WERI-Rb-1 (cell line): ENCODE measurements at regions not wholly inside any gene's neighbourhood (a gene's known extent, or its start where the extent isn't known, plus 50 kb on each side); places are given as distances from the start of the nearest gene placed in this dataset.
"Not testable (repeated sequence)": the region's sequence is repeated elsewhere in the genome, so short reads cannot be mapped to it uniquely, and the experiment has no call there.

Experiments used
- DNase-seq: peaks from one replicate; pipeline ENCODE4 v3.0.0-alpha.2; 2020
- H3K27ac ChIP-seq: fragments of 250-450 bp; sonication (Bioruptor Pico); 2 replicates; pipeline ENCODE4 v1.5.1; 2020; ENCODE audit warnings: mild to moderate bottlenecking, moderate library complexity
- H3K27me3 ChIP-seq: fragments of 250-450 bp; sonication (Bioruptor Pico); 2 replicates; pipeline ENCODE4 v1.5.1; 2021; ENCODE audit warnings: mild to moderate bottlenecking, low read depth, moderate library complexity; ENCODE audit not compliant: insufficient read depth, severe bottlenecking
- H3K36me3 ChIP-seq: fragments of 250-450 bp; sonication (Bioruptor Pico); 2 replicates; pipeline ENCODE4 v1.5.1; 2020; ENCODE audit warnings: mild to moderate bottlenecking, moderate library complexity
- H3K4me3 ChIP-seq: 2 replicates; pipeline ENCODE4 v1.5.1; 2011; ENCODE audit warnings: low read depth, mild to moderate bottlenecking, control low read depth, low read length
- H3K9me3 ChIP-seq: fragments of 250-450 bp; sonication (Bioruptor Pico); 2 replicates; pipeline ENCODE4 v1.5.1; 2021; ENCODE audit warnings: mild to moderate bottlenecking, moderate library complexity; ENCODE audit not compliant: severe bottlenecking
- TF ChIP-seq, protein P1 (sequence below): IDR thresholded peaks from 2 replicates; pipeline ENCODE4 v1.5.1; 2011; ENCODE audit warnings: low read depth, mild to moderate bottlenecking, control low read depth, inconsistent platforms, low read length

DNA sequence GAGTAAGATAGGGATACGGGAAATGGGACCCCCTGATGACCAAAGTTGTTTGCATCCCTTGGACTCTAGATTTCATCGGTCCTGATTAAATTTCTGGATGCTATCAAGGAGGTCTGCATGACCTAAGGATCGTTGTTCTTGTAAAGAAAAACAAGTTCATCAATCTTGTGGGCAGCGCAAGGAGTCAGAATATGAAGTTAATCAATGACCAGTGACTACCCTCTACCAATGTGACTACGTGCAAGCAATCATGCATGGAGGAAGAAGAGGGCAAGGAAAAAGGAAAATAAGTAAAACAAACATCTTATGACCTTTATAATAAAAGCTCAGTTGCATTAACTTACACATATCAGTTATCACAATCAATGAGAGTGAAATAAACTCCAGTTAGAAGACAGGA is 139.7 kb downstream of the RTP4 start:
- no peaks in the 10 kb centered on the region for H3K36me3 ChIP-seq
- no peak overlapping the region for H3K4me3 ChIP-seq
- no peak overlapping the region for H3K27ac ChIP-seq
- peaks cover 9% of the 10 kb centered on the region for H3K27me3 ChIP-seq
- TF ChIP-seq, protein P1, sequence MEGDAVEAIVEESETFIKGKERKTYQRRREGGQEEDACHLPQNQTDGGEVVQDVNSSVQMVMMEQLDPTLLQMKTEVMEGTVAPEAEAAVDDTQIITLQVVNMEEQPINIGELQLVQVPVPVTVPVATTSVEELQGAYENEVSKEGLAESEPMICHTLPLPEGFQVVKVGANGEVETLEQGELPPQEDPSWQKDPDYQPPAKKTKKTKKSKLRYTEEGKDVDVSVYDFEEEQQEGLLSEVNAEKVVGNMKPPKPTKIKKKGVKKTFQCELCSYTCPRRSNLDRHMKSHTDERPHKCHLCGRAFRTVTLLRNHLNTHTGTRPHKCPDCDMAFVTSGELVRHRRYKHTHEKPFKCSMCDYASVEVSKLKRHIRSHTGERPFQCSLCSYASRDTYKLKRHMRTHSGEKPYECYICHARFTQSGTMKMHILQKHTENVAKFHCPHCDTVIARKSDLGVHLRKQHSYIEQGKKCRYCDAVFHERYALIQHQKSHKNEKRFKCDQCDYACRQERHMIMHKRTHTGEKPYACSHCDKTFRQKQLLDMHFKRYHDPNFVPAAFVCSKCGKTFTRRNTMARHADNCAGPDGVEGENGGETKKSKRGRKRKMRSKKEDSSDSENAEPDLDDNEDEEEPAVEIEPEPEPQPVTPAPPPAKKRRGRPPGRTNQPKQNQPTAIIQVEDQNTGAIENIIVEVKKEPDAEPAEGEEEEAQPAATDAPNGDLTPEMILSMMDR, result no peak
- DNase-seq, result no peak
- peaks cover under 1% of the 10 kb centered on the region for H3K9me3 ChIP-seq

DNA sequence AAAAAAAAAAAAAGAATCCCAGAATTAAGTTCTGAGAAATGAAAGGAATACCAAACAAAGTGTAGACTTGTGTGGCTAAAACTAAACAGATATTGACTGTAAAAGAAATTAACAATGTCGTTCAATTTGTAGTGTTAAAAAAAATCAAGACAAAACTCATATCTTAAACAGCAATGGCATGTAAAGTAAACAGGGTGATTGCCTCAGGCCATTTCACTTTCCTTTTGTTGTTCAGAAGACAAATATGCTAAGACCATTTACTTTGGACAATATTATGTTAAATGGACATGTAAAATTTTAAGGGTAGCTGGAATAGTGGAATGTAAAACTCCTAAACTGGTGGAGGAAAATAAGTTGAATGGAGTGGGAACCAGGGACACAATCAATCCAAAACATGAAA is 139.1 kb downstream of the RTP4 start:
- Histone ChIP-seq H3K9me3 (no peaks in the 10 kb centered on the region), H3K4me3 (no peak overlapping the region), H3K27me3 (peaks cover 9% of the 10 kb centered on the region), H3K27ac (no peak overlapping the region), H3K36me3 (no peaks in the 10 kb centered on the region)
- DNase-seq, result no peak
- TF ChIP-seq, protein P1, result no peak

DNA sequence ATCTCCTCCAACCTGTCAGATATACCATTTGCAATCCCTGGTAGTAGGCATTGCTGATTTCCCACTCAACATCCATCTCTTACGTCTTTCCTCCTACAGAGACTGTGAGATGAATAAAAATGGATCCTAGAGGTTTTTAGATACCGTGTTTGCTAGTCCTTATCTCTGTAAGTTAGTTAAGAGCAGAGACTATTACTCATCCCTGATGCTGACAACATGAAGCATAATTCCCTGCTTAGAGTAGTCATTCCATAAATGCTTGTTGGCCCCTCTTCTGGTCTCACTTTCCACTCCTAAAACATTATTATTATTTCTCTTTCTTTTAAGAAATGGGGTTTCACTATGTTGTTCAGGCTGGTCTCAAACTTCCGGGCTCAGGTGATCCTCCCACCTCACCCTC is 136.2 kb downstream of the RTP4 start:
- TF ChIP-seq, protein P1, result no peak
- no peak overlapping the region for H3K4me3 ChIP-seq
- H3K27me3 ChIP-seq, result peaks cover 20% of the 10 kb centered on the region
- H3K36me3 ChIP-seq, result no peaks in the 10 kb centered on the region
- no peaks in the 10 kb centered on the region for H3K9me3 ChIP-seq
- DNase-seq, result no peak
- no peak overlapping the region for H3K27ac ChIP-seq

DNA sequence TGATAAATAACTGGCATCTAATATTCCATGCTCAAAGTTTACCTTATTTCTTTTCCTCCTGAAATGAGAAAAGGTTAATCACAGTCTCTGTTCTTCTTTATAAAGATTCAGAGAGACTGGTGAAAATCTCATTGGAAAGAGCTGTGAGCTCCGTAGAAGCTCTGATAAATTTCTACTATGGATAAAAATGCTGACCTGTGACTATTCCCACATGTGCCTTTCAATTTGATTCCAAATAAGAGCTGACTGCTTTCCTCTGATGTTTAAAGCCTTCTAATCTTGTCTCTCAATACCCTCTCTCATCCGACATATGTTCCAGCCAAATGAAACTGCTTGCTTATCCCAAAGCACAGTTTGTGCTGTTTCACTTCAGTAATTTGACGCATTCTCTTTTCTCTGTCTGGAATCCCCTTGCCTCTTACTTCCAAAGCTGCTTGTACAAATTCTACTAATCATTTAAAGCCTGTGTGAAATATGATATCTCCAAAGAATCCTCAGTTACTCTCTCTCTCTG is 130.1 kb downstream of the RTP4 start:
- no peak overlapping the region for H3K4me3 ChIP-seq

DNA sequence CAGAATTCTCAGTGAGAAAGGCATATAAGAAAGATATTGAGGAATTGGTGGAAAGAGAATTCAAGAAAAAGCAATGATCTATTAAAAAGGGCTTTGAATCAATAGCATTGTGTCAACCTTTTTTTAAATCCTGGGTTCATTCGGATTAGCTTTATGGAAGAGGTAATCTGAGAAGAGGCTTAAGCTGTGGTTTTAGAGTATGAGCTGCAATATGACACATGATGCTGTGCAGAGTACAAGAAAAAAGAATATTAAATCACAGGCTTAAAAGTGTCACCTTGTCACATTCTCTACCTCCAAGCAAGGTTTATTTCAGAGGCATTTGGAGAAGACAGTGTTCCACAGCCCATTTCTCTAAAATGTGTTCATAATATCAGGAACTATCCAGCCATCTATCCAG is 128.9 kb downstream of the RTP4 start:
- TF ChIP-seq, protein P1, result no peak
- Histone ChIP-seq H3K27ac (no peak overlapping the region), H3K36me3 (no peaks in the 10 kb centered on the region), H3K9me3 (peaks cover 5% of the 10 kb centered on the region), H3K4me3 (no peak overlapping the region), H3K27me3 (peaks cover 15% of the 10 kb centered on the region)
- no peak for DNase-seq

More for the DNA sequence above, 130.1 kb downstream of the RTP4 start:
- H3K36me3 ChIP-seq, result no peaks in the 10 kb centered on the region
- TF ChIP-seq, protein P1, result no peak
- peaks cover 5% of the 10 kb centered on the region for H3K9me3 ChIP-seq
- H3K27ac ChIP-seq, result no peak overlapping the region
- peaks cover 15% of the 10 kb centered on the region for H3K27me3 ChIP-seq
- DNase-seq, result peak; percentile 39

DNA sequence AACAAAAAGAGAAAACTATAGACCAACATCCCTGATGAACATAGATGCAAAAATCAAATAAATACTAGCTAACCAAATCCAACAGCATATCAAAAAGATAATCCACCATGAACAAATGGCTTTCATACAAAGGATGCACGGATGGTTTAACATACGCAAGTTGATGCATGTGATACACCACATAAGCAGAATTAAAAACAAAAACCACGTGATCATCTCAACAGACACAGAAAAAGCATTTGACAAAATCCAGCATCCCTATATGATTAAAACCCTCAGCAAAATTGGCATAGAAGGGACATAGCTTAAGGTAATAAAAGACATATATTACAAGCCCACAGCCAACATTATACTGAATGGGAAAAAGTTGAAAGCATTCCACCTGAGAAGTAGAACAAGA is 125.9 kb downstream of the RTP4 start:
- not testable (repeated sequence) for H3K27me3 ChIP-seq, H3K9me3 ChIP-seq, H3K27ac ChIP-seq, H3K4me3 ChIP-seq, DNase-seq, H3K36me3 ChIP-seq
